NCI-H2171 treated with DMSO at 0.1 percent for 48 hours (cell line): ENCODE measurements at regions not wholly inside any gene's neighbourhood (a gene's known extent, or its start where the extent isn't known, plus 50 kb on each side); places are given as distances from the start of the nearest gene placed in this dataset.
A peak's percentile ranks its signal among the peaks of the same experiment; 100 is the strongest.

Experiments used
- DNase-seq: peaks from one replicate; lab custom pipeline; 2025; lab: John Stamatoyannopoulos, UW

- no peak for DNase-seq
Observed at GRCh38 chr2:204268971-204269370, 276.3 kb upstream of the PARD3B start.

GRCh38 chr2:204272089-204272488 is 273.2 kb upstream of the PARD3B start:
- no peak for DNase-seq

- DNase-seq, result no peak
Observed at GRCh38 chr2:204272610-204273287, 272.5 kb upstream of the PARD3B start.

- DNase-seq, result peak; percentile 7
Observed at GRCh38 chr2:204274429-204274828, 270.8 kb upstream of the PARD3B start.

- no peak for DNase-seq
Observed at GRCh38 chr2:204274991-204275390, 270.3 kb upstream of the PARD3B start.

GRCh38 chr2:204277226-204277625 is 268.0 kb upstream of the PARD3B start:
- peak; percentile 70 for DNase-seq

- DNase-seq, result no peak
Observed at GRCh38 chr2:204278454-204278853, 266.8 kb upstream of the PARD3B start.

GRCh38 chr2:204279819-204280218 is 265.5 kb upstream of the PARD3B start:
- DNase-seq, result no peak

- DNase-seq, result no peak
Observed at GRCh38 chr2:204280262-204280668, 265.0 kb upstream of the PARD3B start.

GRCh38 chr2:204282081-204282480 is 263.2 kb upstream of the PARD3B start:
- no peak for DNase-seq

GRCh38 chr2:204282525-204282924 is 262.8 kb upstream of the PARD3B start:
- DNase-seq, result no peak

- no peak for DNase-seq
Observed at GRCh38 chr2:204289066-204289465, 256.2 kb upstream of the PARD3B start.

- no peak for DNase-seq
Observed at GRCh38 chr2:204292439-204292838, 252.8 kb upstream of the PARD3B start.

GRCh38 chr2:204293884-204294747 is 251.2 kb upstream of the PARD3B start:
- no peak for DNase-seq

- no peak for DNase-seq
Observed at GRCh38 chr2:204298404-204298803, 246.9 kb upstream of the PARD3B start.

- no peak for DNase-seq
Observed at GRCh38 chr2:204299766-204300165, 245.5 kb upstream of the PARD3B start.

GRCh38 chr2:204306667-204307066 is 238.6 kb upstream of the PARD3B start:
- DNase-seq, result no peak

GRCh38 chr2:204312105-204312504 is 233.2 kb upstream of the PARD3B start:
- DNase-seq, result no peak

- DNase-seq, result no peak
Observed at GRCh38 chr2:204313256-204313655, 232.0 kb upstream of the PARD3B start.

- DNase-seq, result peak; percentile 41
Observed at GRCh38 chr2:204315236-204315662, 230.0 kb upstream of the PARD3B start.

GRCh38 chr2:204317640-204318039 is 227.6 kb upstream of the PARD3B start:
- DNase-seq, result no peak

- DNase-seq, result no peak
Observed at GRCh38 chr2:204321027-204321800, 224.1 kb upstream of the PARD3B start.
